Neural cell (in vitro differentiated cells): ENCODE measurements at regions not wholly inside any gene's neighbourhood (a gene's known extent, or its start where the extent isn't known, plus 50 kb on each side); places are given as distances from the start of the nearest gene placed in this dataset.

ENCODE experiments used
- H2AFZ ChIP-seq: fragments of 200-600, 300-800 bp; sonication (generic), shearing (Covaris generic); 2 replicates; pipeline ENCODE4 v1.6.0; 2014; ENCODE audit warnings: low read depth, mild to moderate bottlenecking, antibody characterized with exemption, low read length, moderate library complexity
- H3F3A ChIP-seq: fragments of 200-600 bp; shearing (Covaris generic); 2 replicates; pipeline ENCODE4 v1.6.1; 2016; ENCODE audit warnings: mild to moderate bottlenecking, moderate library complexity, mixed read lengths, antibody characterized with exemption, low read length; ENCODE audit not compliant: insufficient read depth, poor library complexity, severe bottlenecking
- H3K27ac ChIP-seq: fragments of 200-600, 300-800 bp; sonication (generic), shearing (Covaris generic); 2 replicates; pipeline ENCODE4 v1.5.1; 2014; ENCODE audit warnings: mild to moderate bottlenecking, low read length, moderate library complexity
- H3K27me3 ChIP-seq: fragments of 300-800, 200-600 bp; sonication (generic), shearing (Covaris generic); 2 replicates; pipeline ENCODE4 v1.6.0; 2014; ENCODE audit warnings: mild to moderate bottlenecking, low read depth, low read length, moderate library complexity; ENCODE audit not compliant: insufficient read depth
- H3K36me3 ChIP-seq: fragments of 300-800, 200-600 bp; sonication (generic), shearing (Covaris generic); 2 replicates; pipeline ENCODE4 v1.5.1; 2014; ENCODE audit warnings: mild to moderate bottlenecking, antibody characterized with exemption, low read length, moderate library complexity; ENCODE audit not compliant: insufficient read depth
- H3K4me2 ChIP-seq: fragments of 300-800, 200-600 bp; sonication (generic), shearing (Covaris generic); 2 replicates; pipeline ENCODE4 v1.6.0; 2014; ENCODE audit warnings: mild to moderate bottlenecking, low read length
- H3K4me3 ChIP-seq: fragments of 300-800, 200-600 bp; sonication (generic), shearing (Covaris generic); 2 replicates; pipeline ENCODE4 v1.5.1; 2014; ENCODE audit warnings: mild to moderate bottlenecking, low read length, moderate library complexity
- H3K79me2 ChIP-seq: fragments of 200-600 bp; shearing (Covaris generic); replicated peaks from 2 replicates; pipeline ENCODE4 v1.6.0; 2014; ENCODE audit warnings: mild to moderate bottlenecking, low read length, moderate library complexity; ENCODE audit not compliant: insufficient read depth
- H3K9ac ChIP-seq: fragments of 300-800, 200-600 bp; sonication (generic), shearing (Covaris generic); 2 replicates; pipeline ENCODE4 v1.6.1; 2016; ENCODE audit warnings: mild to moderate bottlenecking, low read length, mixed read lengths
- H3K9me2 ChIP-seq: fragments of 200-600 bp; shearing (Covaris generic); 2 replicates; pipeline ENCODE4 v1.6.1; 2016; ENCODE audit warnings: mild to moderate bottlenecking, low read length, mixed read lengths; ENCODE audit not compliant: insufficient read depth
- H3K9me3 ChIP-seq: fragments of 200-600, 300-800 bp; sonication (generic), shearing (Covaris generic); 2 replicates; pipeline ENCODE4 v1.6.1; 2016; ENCODE audit warnings: mild to moderate bottlenecking, mixed run types, low read length, moderate library complexity, mixed read lengths
- H4K20me1 ChIP-seq: fragments of 200-600 bp; shearing (Covaris generic); 2 replicates; pipeline ENCODE4 v1.6.1; 2016; ENCODE audit warnings: mild to moderate bottlenecking, mixed run types; ENCODE audit not compliant: insufficient read depth
- EP300 ChIP-seq: fragments of 450-650 bp; conservative IDR thresholded peaks from 2 replicates; pipeline ENCODE4 v1.6.1; 2014; ENCODE audit warnings: antibody characterized with exemption, mild to moderate bottlenecking, moderate library complexity; ENCODE audit not compliant: poor library complexity, severe bottlenecking
- EZH2 ChIP-seq: fragments of 200-600, 300-800 bp; shearing (Covaris generic), sonication (generic); IDR thresholded peaks from 2 replicates; pipeline ENCODE4 v1.6.1; 2014; ENCODE audit warnings: antibody characterized with exemption, low read length, borderline replicate concordance, mild to moderate bottlenecking; ENCODE audit not compliant: insufficient read depth, poor library complexity, severe bottlenecking
- MXI1 ChIP-seq: fragments of 450-650 bp; conservative IDR thresholded peaks from 2 replicates; pipeline ENCODE4 v1.6.1; 2014; ENCODE audit warnings: antibody characterized with exemption, mild to moderate bottlenecking; ENCODE audit not compliant: poor library complexity, severe bottlenecking
- POLR2AphosphoS5 ChIP-seq: IDR thresholded peaks from 2 replicates; pipeline ENCODE4 v1.6.1; 2012
- RAD21 ChIP-seq: fragments of 450-650 bp; conservative IDR thresholded peaks from 2 replicates; pipeline ENCODE4 v1.6.1; 2014; ENCODE audit warnings: antibody characterized with exemption, mild to moderate bottlenecking, moderate library complexity
- SMC3 ChIP-seq: fragments of 450-650 bp; conservative IDR thresholded peaks from 2 replicates; pipeline ENCODE4 v1.6.1; 2014; ENCODE audit warnings: antibody characterized with exemption, mild to moderate bottlenecking, moderate library complexity; ENCODE audit not compliant: poor library complexity
- TAF1 ChIP-seq: IDR thresholded peaks from 2 replicates; pipeline ENCODE4 v1.6.1; 2012; ENCODE audit warnings: low read depth
- TF ChIP-seq, protein P1 (sequence below): fragments of 450-650 bp; IDR thresholded peaks from 2 replicates; pipeline ENCODE4 v1.5.1; 2014; ENCODE audit warnings: antibody characterized with exemption, mild to moderate bottlenecking, moderate library complexity; ENCODE audit not compliant: poor library complexity, severe bottlenecking
- TF ChIP-seq, protein P2 (sequence below): IDR thresholded peaks from 2 replicates; pipeline ENCODE4 v1.6.1; 2012; ENCODE audit warnings: borderline replicate concordance

DNA sequence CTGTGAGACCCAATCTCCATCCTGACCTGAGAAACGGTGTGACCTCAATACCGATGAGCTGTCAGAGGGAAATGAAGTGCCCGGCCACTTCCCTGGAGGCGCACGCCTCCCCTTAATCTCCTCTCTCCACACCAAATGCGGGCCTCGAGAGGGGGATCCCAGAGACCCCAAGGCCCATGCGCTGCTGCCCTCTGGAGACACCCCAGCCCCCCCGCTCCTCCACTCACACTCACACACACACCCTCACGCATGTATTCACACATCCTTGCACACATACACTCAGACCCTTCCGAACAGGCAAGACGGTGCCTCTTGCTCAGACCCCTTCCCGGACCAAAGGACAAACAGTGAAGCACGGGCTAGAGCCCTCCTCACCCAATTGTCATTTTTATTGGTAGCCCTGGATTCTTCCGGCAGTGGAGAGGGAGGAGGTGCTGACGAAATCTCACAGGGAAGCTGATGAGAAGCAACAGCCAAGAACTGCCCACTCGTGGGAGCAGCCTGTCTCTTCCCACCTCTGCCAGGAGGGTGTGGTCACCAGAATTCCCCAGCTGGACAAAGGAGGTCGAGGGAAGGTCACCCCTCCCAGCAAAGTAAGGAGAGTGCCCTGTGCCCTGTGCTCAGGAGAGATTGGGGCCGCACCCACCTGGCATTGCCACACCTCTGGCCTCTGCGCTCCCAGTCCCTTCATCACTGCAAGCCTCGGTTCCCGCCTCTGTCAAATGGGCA, 136.0 kb upstream of the TNRC6C start:
- TF ChIP-seq POLR2AphosphoS5 (no peak), EP300 (no peak), MXI1 (no peak), RAD21 (no peak), TAF1 (no peak), EZH2 (no peak), SMC3 (no peak)
- TF ChIP-seq, protein P1, sequence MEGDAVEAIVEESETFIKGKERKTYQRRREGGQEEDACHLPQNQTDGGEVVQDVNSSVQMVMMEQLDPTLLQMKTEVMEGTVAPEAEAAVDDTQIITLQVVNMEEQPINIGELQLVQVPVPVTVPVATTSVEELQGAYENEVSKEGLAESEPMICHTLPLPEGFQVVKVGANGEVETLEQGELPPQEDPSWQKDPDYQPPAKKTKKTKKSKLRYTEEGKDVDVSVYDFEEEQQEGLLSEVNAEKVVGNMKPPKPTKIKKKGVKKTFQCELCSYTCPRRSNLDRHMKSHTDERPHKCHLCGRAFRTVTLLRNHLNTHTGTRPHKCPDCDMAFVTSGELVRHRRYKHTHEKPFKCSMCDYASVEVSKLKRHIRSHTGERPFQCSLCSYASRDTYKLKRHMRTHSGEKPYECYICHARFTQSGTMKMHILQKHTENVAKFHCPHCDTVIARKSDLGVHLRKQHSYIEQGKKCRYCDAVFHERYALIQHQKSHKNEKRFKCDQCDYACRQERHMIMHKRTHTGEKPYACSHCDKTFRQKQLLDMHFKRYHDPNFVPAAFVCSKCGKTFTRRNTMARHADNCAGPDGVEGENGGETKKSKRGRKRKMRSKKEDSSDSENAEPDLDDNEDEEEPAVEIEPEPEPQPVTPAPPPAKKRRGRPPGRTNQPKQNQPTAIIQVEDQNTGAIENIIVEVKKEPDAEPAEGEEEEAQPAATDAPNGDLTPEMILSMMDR, result no peak
- TF ChIP-seq, protein P2, sequence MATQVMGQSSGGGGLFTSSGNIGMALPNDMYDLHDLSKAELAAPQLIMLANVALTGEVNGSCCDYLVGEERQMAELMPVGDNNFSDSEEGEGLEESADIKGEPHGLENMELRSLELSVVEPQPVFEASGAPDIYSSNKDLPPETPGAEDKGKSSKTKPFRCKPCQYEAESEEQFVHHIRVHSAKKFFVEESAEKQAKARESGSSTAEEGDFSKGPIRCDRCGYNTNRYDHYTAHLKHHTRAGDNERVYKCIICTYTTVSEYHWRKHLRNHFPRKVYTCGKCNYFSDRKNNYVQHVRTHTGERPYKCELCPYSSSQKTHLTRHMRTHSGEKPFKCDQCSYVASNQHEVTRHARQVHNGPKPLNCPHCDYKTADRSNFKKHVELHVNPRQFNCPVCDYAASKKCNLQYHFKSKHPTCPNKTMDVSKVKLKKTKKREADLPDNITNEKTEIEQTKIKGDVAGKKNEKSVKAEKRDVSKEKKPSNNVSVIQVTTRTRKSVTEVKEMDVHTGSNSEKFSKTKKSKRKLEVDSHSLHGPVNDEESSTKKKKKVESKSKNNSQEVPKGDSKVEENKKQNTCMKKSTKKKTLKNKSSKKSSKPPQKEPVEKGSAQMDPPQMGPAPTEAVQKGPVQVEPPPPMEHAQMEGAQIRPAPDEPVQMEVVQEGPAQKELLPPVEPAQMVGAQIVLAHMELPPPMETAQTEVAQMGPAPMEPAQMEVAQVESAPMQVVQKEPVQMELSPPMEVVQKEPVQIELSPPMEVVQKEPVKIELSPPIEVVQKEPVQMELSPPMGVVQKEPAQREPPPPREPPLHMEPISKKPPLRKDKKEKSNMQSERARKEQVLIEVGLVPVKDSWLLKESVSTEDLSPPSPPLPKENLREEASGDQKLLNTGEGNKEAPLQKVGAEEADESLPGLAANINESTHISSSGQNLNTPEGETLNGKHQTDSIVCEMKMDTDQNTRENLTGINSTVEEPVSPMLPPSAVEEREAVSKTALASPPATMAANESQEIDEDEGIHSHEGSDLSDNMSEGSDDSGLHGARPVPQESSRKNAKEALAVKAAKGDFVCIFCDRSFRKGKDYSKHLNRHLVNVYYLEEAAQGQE, result no peak
- Histone ChIP-seq H3K79me2 (no peaks in the 10 kb centered on the region), H3K4me3 (no peak overlapping the region), H3K27me3 (no peaks in the 10 kb centered on the region), H3K9me3 (no peaks in the 10 kb centered on the region), H4K20me1 (no peaks in the 10 kb centered on the region), H3K9me2 (no peaks in the 10 kb centered on the region), H2AFZ (no peak overlapping the region), H3K4me2 (no peak overlapping the region), H3K36me3 (no peaks in the 10 kb centered on the region), H3K9ac (no peak overlapping the region), H3F3A (no peaks in the 10 kb centered on the region), H3K27ac (no peak overlapping the region)

DNA sequence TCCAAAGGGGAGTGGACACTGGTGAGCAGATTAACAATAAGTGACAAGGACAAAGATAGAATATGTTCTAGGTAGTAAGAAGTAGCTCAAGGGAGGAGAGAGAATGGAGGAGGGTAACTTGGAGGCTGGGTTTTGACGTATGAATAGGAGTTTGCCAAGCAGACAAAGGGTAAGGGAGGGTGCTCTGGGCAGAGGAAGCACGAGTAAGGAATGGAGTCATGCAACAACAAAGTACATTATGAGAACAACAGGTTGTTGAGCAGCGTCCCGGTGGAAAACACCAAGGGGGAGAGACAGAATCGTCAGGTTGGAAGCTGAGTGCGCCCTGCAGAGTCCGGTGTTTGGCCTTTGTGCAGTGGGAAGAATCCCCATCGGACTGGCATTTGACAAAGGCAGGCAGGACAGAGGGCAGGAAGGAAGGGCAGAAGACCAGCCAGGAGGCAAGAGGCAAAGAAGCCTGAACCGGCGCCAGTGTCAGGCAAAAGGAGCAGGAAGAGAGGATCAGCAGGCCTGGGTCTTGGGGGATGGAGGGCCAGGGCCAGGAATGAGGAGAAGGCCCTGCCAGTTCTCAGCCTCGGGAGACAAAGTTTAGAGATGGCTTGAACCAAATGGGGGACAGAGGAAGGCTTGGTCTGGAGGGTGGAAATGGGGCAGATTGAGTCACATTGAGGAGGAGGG, 134.3 kb upstream of the TNRC6C start:
- Histone ChIP-seq H2AFZ (no peak overlapping the region), H3K4me2 (no peak overlapping the region), H3K9me2 (no peaks in the 10 kb centered on the region), H3K4me3 (no peak overlapping the region), H3K27me3 (no peaks in the 10 kb centered on the region), H3K36me3 (no peaks in the 10 kb centered on the region), H3K9me3 (no peaks in the 10 kb centered on the region), H3K27ac (no peak overlapping the region), H3K79me2 (no peaks in the 10 kb centered on the region), H4K20me1 (no peaks in the 10 kb centered on the region), H3K9ac (no peak overlapping the region), H3F3A (no peaks in the 10 kb centered on the region)
- TF ChIP-seq TAF1 (no peak), POLR2AphosphoS5 (no peak), EP300 (no peak), RAD21 (no peak), MXI1 (no peak), SMC3 (no peak), EZH2 (no peak)
- TF ChIP-seq, protein P2, result no peak
- TF ChIP-seq, protein P1, result no peak
